ENCODE measurements at regions not wholly inside any gene's neighbourhood (a gene's known extent, or its start where the extent isn't known, plus 50 kb on each side); places are given as distances from the start of the nearest gene placed in this dataset.

DNA sequence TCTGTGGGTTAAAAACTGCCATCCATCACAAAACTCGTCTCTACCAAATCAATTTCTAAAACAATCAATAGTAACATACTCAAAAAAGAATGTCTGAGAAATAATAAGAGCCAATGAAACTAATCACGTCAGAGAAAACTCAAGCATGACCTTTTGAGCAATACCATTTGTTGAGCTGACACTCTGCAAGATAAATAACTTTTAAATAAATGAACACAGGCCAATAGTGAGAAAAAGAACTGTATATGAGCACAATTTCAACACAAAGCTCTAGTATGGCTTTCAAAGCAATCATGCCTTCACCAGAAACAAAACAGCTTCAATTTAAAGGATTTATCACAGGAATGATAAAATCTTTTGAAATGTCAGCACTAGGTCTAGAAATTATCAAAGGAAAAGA, 249.2 kb upstream of the SETMAR start:
- no peaks in the 10 kb centered on the region for H3K36me3 ChIP-seq (ENCODE audit: control insufficient read depth, insufficient read depth, low read length, severe bottlenecking)
- no peak overlapping the region for H3K9ac ChIP-seq (ENCODE audit: low read length)
- no peaks in the 10 kb centered on the region for H3K27me3 ChIP-seq (replicated peaks; ENCODE audit: control insufficient read depth, insufficient read depth, low read length)
- no peak for DNase-seq (ENCODE audit: low read depth)
- H3K9me3 ChIP-seq (ENCODE audit: control insufficient read depth, low read length), result no peaks in the 10 kb centered on the region
- H3K4me1 ChIP-seq (ENCODE audit: control insufficient read depth, insufficient read depth, low read length), result no peaks in the 10 kb centered on the region
- no peak overlapping the region for H3K4me3 ChIP-seq (ENCODE audit: low read length)

DNA sequence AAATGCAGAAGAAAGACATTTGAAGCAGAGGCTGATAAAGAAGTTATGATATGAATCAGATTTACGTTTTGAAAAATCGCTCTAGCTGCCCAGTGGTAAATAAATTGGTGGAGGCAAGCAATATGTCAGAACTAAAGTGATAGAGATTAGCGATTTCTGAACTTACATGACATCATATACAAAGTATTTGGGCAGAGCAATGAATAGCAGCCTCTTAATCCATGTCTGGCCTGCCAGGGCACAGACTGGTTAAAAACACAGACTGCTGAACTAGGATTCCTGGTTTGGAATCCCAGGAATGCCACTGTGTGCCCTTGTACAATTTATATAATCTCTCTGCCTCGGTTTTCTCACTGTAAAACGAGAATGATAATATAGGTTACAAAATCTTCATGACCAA, 243.1 kb upstream of the SETMAR start:
- DNase-seq (ENCODE audit: low read depth), result peak; percentile 20
- Histone ChIP-seq H3K36me3 (ENCODE audit: control insufficient read depth, insufficient read depth, low read length, severe bottlenecking) (no peaks in the 10 kb centered on the region), H3K9ac (ENCODE audit: low read length) (no peak overlapping the region), H3K4me1 (ENCODE audit: control insufficient read depth, insufficient read depth, low read length) (no peaks in the 10 kb centered on the region), H3K4me3 (ENCODE audit: low read length) (no peak overlapping the region), H3K27me3 (replicated peaks; ENCODE audit: control insufficient read depth, insufficient read depth, low read length) (no peaks in the 10 kb centered on the region), H3K9me3 (ENCODE audit: control insufficient read depth, low read length) (no peaks in the 10 kb centered on the region)

DNA sequence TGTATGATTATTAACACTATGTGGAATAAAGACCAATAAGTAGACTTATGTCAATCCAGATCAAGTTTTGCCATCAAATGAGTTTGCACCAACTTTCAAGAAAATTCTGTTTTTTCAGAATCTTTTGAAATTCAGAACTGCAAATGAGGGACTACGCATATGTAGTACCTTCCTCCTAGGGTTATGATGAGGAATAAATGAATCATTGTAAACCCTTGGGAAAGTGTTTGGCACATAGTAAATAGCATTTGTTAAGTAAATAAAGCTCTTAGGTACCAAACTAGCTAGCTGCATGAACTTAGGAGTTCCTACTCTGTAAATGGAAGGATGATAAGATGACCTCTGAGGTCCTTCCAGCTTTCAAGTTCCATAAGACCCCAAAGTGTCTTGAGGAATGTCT, 242.6 kb upstream of the SETMAR start:
- Histone ChIP-seq H3K9ac (ENCODE audit: low read length) (no peak overlapping the region), H3K27me3 (replicated peaks; ENCODE audit: control insufficient read depth, insufficient read depth, low read length) (no peaks in the 10 kb centered on the region), H3K9me3 (ENCODE audit: control insufficient read depth, low read length) (no peaks in the 10 kb centered on the region), H3K4me1 (ENCODE audit: control insufficient read depth, insufficient read depth, low read length) (no peaks in the 10 kb centered on the region), H3K36me3 (ENCODE audit: control insufficient read depth, insufficient read depth, low read length, severe bottlenecking) (no peaks in the 10 kb centered on the region), H3K4me3 (ENCODE audit: low read length) (no peak overlapping the region)
- no peak for DNase-seq (ENCODE audit: low read depth)

DNA sequence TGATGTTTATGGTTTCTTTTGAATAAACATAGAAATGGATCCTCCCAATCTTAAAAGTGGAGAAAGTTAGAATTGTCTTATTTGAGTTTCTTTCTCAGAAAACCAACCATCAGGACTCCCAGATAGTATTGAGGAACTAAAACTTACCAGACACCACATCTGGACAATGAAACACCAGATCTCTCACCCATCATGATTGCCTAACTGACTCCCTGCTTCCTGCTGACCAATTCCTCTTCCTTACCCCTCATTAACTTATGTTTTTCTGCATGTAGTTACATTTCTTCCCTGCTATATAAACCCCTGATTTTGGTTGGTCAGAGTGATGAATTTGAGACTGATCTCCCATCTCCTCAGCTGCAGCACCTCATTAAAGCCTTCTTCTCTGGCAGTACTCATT, 242.0 kb upstream of the SETMAR start:
- H3K4me3 ChIP-seq (ENCODE audit: low read length), result no peak overlapping the region
- H3K9me3 ChIP-seq (ENCODE audit: control insufficient read depth, low read length), result no peaks in the 10 kb centered on the region
- no peaks in the 10 kb centered on the region for H3K27me3 ChIP-seq (replicated peaks; ENCODE audit: control insufficient read depth, insufficient read depth, low read length)
- no peaks in the 10 kb centered on the region for H3K36me3 ChIP-seq (ENCODE audit: control insufficient read depth, insufficient read depth, low read length, severe bottlenecking)
- no peak for DNase-seq (ENCODE audit: low read depth)
- no peaks in the 10 kb centered on the region for H3K4me1 ChIP-seq (ENCODE audit: control insufficient read depth, insufficient read depth, low read length)
- H3K9ac ChIP-seq (ENCODE audit: low read length), result no peak overlapping the region

DNA sequence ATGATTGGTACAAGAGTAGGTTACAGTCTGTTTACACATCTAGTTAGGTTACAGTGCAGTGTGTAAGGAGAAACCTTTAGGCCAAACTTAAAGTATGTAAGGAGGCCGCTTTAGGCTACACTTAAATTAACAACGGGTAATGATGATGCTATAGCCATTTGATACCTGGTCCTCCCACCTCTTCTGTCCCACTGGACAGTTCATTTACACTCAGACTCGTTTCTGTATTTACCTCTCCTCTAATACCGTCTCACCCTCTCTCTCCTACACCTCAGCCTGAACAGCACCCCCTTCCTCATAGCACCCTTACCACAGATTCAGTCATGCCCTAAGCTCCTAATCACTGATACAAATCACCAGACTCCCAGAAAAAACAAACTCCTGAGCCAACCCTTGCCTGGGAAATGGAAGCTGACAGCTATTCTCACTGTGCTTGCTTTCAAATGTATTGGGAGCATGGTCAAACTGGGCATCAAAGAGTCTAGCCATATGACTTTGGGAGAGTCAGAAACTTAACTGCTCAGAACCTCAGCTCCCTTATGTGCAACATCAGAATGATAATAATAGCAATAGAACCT, 241.3 kb upstream of the SETMAR start:
- Histone ChIP-seq H3K36me3 (ENCODE audit: control insufficient read depth, insufficient read depth, low read length, severe bottlenecking) (no peaks in the 10 kb centered on the region), H3K27me3 (replicated peaks; ENCODE audit: control insufficient read depth, insufficient read depth, low read length) (no peaks in the 10 kb centered on the region), H3K4me3 (ENCODE audit: low read length) (no peak overlapping the region), H3K4me1 (ENCODE audit: control insufficient read depth, insufficient read depth, low read length) (no peaks in the 10 kb centered on the region), H3K9me3 (ENCODE audit: control insufficient read depth, low read length) (no peaks in the 10 kb centered on the region), H3K9ac (ENCODE audit: low read length) (no peak overlapping the region)
- DNase-seq (ENCODE audit: low read depth), result no peak

DNA sequence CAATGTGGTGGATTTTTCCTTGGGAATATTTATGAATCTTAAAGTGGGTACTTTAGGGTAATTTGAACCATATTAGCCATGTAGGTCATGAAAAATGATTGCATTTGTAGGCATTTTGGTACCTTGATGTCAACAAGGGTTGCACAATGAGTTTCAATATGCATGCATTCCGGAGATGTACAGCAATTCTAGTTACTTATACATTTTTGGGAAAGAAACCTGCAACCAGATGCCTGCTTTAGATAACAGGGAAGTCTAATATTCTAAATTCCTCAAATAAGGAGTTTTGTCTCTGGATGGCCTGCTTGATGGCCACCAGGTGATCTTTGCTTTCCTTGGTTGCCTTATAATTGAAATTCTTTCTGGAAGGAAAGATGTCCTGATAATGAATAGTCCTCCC, 240.5 kb upstream of the SETMAR start:
- Histone ChIP-seq H3K4me3 (ENCODE audit: low read length) (no peak overlapping the region), H3K9ac (ENCODE audit: low read length) (no peak overlapping the region), H3K9me3 (ENCODE audit: control insufficient read depth, low read length) (no peaks in the 10 kb centered on the region), H3K4me1 (ENCODE audit: control insufficient read depth, insufficient read depth, low read length) (no peaks in the 10 kb centered on the region), H3K36me3 (ENCODE audit: control insufficient read depth, insufficient read depth, low read length, severe bottlenecking) (no peaks in the 10 kb centered on the region), H3K27me3 (replicated peaks; ENCODE audit: control insufficient read depth, insufficient read depth, low read length) (no peaks in the 10 kb centered on the region)
- no peak for DNase-seq (ENCODE audit: low read depth)

DNA sequence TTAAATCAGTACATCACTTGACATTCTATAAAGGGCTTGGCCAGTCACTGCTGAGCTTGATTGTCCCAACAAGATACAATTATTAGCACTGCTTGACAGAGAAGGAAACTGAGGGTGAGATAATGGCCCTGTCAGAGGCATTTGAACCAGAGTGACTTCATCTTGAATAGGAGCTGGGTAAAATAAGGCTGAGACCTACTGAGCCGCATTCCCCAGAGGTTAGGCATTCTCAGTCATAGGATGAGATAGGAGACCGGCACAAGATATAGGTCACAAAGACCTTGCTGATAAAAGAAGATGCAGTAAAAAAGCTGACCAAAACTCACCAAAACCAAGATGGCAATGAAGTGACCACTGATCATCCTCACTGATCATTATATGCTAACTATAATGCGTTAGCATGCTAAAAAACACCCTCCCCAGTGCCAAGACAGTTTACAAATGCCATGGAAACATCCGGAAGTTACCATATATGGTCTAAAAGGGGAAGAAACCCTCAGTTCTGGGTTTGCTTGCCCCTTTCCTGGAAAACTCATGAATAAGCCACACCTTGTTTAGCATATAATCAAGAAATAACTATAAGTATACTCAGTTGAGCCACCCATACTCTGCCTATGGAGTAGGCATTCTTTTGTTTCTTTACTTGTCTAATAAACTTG, 239.1 kb upstream of the SETMAR start:
- no peaks in the 10 kb centered on the region for H3K9me3 ChIP-seq (ENCODE audit: control insufficient read depth, low read length)
- no peak for DNase-seq (ENCODE audit: low read depth)
- H3K36me3 ChIP-seq (ENCODE audit: control insufficient read depth, insufficient read depth, low read length, severe bottlenecking), result no peaks in the 10 kb centered on the region
- no peak overlapping the region for H3K4me3 ChIP-seq (ENCODE audit: low read length)
- no peaks in the 10 kb centered on the region for H3K27me3 ChIP-seq (replicated peaks; ENCODE audit: control insufficient read depth, insufficient read depth, low read length)
- H3K9ac ChIP-seq (ENCODE audit: low read length), result no peak overlapping the region
- H3K4me1 ChIP-seq (ENCODE audit: control insufficient read depth, insufficient read depth, low read length), result no peaks in the 10 kb centered on the region

DNA sequence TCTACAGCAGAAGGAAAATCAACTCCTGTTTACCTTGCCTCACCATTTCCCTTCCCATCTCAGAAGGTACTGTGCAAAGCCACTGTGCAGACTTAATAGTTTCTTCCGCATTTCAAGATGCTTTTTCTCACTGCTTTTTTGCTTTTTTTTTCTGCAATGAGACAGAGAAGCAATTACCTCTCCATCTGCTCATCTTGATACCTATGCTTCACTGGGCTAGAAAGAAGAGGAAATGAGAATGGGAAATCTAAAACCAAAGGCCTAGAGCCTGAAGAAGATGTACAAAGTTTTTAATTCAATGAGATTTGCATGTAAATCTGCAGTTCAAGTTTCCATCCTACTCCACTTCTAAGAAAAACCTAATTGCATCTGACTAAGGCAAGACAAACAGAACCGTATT, 238.1 kb upstream of the SETMAR start:
- Histone ChIP-seq H3K9me3 (ENCODE audit: control insufficient read depth, low read length) (no peaks in the 10 kb centered on the region), H3K9ac (ENCODE audit: low read length) (no peak overlapping the region), H3K4me1 (ENCODE audit: control insufficient read depth, insufficient read depth, low read length) (no peaks in the 10 kb centered on the region), H3K4me3 (ENCODE audit: low read length) (no peak overlapping the region), H3K27me3 (replicated peaks; ENCODE audit: control insufficient read depth, insufficient read depth, low read length) (no peaks in the 10 kb centered on the region), H3K36me3 (ENCODE audit: control insufficient read depth, insufficient read depth, low read length, severe bottlenecking) (no peaks in the 10 kb centered on the region)
- no peak for DNase-seq (ENCODE audit: low read depth)

DNA sequence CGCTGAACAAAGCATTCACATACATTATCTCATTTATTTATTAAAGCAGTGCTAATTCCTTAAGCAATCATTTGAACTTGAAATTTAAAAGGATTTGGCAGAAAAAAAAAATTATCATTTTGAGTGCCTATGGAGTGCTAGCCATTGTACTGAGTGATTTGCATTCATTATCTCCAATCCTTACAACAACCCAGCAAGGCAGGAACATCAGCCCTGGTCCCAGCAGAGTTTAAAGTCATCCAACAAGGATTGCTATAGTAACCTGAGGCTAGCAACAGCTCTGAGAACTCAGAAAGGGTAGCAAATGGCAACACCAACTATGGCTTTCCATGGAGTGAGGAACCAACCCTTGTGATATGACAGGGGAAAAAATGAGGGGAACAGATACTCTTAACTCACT, 237.6 kb upstream of the SETMAR start:
- no peaks in the 10 kb centered on the region for H3K9me3 ChIP-seq (ENCODE audit: control insufficient read depth, low read length)
- no peak overlapping the region for H3K4me3 ChIP-seq (ENCODE audit: low read length)
- H3K9ac ChIP-seq (ENCODE audit: low read length), result no peak overlapping the region
- H3K27me3 ChIP-seq (replicated peaks; ENCODE audit: control insufficient read depth, insufficient read depth, low read length), result no peaks in the 10 kb centered on the region
- no peak for DNase-seq (ENCODE audit: low read depth)
- no peaks in the 10 kb centered on the region for H3K36me3 ChIP-seq (ENCODE audit: control insufficient read depth, insufficient read depth, low read length, severe bottlenecking)
- no peaks in the 10 kb centered on the region for H3K4me1 ChIP-seq (ENCODE audit: control insufficient read depth, insufficient read depth, low read length)

DNA sequence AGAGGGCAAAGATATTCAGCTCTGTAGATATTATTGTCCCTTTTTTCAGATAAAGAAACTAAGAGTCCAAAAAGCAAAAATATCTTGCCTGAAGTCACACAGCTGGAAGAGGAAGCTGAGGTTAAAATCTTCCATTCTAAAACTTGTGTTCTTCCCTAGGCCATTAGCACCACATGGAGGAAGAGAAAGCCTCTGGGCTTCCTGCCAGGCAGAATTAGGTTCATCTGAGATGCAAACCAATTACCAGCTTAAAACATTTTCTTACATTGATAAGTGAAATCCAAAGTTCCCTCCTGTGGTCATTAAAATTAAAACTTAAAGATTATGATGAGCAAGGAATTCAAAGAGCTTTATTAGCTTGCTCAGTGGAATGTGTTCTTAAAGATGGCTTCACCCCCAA, 235.3 kb upstream of the SETMAR start:
- Histone ChIP-seq H3K27me3 (replicated peaks; ENCODE audit: control insufficient read depth, insufficient read depth, low read length) (no peaks in the 10 kb centered on the region), H3K36me3 (ENCODE audit: control insufficient read depth, insufficient read depth, low read length, severe bottlenecking) (no peaks in the 10 kb centered on the region), H3K9me3 (ENCODE audit: control insufficient read depth, low read length) (no peaks in the 10 kb centered on the region), H3K9ac (ENCODE audit: low read length) (no peak overlapping the region), H3K4me3 (ENCODE audit: low read length) (no peak overlapping the region), H3K4me1 (ENCODE audit: control insufficient read depth, insufficient read depth, low read length) (no peaks in the 10 kb centered on the region)
- no peak for DNase-seq (ENCODE audit: low read depth)

DNA sequence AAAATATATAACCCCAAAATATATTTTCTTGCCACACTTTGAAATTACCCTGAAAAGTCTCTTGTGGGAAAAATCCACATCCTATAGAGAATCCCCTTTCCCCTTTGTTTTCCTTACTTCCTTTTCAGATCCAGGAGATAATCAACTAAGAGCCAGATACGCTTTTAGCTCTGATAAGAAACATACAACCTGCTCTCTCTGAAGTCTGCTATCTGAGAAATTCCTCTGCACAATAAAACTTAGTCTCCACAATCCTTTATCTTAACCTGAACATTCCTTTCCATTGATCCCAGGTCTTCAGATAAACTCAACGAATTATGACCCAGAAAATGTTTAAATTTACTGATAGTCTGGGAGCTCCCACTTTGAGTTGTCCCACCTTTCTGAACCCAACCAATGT, 233.4 kb upstream of the SETMAR start:
- no peaks in the 10 kb centered on the region for H3K9me3 ChIP-seq (ENCODE audit: control insufficient read depth, low read length)
- no peak for DNase-seq (ENCODE audit: low read depth)
- no peak overlapping the region for H3K4me3 ChIP-seq (ENCODE audit: low read length)
- no peaks in the 10 kb centered on the region for H3K36me3 ChIP-seq (ENCODE audit: control insufficient read depth, insufficient read depth, low read length, severe bottlenecking)
- H3K4me1 ChIP-seq (ENCODE audit: control insufficient read depth, insufficient read depth, low read length), result no peaks in the 10 kb centered on the region
- H3K27me3 ChIP-seq (replicated peaks; ENCODE audit: control insufficient read depth, insufficient read depth, low read length), result no peaks in the 10 kb centered on the region
- H3K9ac ChIP-seq (ENCODE audit: low read length), result no peak overlapping the region

Data from adipocyte (in vitro differentiated cells).